ENCODE measurements at regions not wholly inside any gene's neighbourhood (a gene's known extent, or its start where the extent isn't known, plus 50 kb on each side); places are given as distances from the start of the nearest gene placed in this dataset.

- TF ChIP-seq SPI1 (IDR thresholded peaks at IDR 0.05; ENCODE audit: borderline replicate concordance, low read depth) (no peak), POLR2AphosphoS5 (IDR thresholded peaks at IDR 0.05; ENCODE audit: low read depth) (no peak), GABPA (IDR thresholded peaks at IDR 0.05; ENCODE audit: low read depth) (no peak)
- TF ChIP-seq, protein P1, sequence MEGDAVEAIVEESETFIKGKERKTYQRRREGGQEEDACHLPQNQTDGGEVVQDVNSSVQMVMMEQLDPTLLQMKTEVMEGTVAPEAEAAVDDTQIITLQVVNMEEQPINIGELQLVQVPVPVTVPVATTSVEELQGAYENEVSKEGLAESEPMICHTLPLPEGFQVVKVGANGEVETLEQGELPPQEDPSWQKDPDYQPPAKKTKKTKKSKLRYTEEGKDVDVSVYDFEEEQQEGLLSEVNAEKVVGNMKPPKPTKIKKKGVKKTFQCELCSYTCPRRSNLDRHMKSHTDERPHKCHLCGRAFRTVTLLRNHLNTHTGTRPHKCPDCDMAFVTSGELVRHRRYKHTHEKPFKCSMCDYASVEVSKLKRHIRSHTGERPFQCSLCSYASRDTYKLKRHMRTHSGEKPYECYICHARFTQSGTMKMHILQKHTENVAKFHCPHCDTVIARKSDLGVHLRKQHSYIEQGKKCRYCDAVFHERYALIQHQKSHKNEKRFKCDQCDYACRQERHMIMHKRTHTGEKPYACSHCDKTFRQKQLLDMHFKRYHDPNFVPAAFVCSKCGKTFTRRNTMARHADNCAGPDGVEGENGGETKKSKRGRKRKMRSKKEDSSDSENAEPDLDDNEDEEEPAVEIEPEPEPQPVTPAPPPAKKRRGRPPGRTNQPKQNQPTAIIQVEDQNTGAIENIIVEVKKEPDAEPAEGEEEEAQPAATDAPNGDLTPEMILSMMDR (IDR thresholded peaks at IDR 0.05; ENCODE audit: insufficient read depth, low read length), result no peak
- TF ChIP-seq, protein P2, sequence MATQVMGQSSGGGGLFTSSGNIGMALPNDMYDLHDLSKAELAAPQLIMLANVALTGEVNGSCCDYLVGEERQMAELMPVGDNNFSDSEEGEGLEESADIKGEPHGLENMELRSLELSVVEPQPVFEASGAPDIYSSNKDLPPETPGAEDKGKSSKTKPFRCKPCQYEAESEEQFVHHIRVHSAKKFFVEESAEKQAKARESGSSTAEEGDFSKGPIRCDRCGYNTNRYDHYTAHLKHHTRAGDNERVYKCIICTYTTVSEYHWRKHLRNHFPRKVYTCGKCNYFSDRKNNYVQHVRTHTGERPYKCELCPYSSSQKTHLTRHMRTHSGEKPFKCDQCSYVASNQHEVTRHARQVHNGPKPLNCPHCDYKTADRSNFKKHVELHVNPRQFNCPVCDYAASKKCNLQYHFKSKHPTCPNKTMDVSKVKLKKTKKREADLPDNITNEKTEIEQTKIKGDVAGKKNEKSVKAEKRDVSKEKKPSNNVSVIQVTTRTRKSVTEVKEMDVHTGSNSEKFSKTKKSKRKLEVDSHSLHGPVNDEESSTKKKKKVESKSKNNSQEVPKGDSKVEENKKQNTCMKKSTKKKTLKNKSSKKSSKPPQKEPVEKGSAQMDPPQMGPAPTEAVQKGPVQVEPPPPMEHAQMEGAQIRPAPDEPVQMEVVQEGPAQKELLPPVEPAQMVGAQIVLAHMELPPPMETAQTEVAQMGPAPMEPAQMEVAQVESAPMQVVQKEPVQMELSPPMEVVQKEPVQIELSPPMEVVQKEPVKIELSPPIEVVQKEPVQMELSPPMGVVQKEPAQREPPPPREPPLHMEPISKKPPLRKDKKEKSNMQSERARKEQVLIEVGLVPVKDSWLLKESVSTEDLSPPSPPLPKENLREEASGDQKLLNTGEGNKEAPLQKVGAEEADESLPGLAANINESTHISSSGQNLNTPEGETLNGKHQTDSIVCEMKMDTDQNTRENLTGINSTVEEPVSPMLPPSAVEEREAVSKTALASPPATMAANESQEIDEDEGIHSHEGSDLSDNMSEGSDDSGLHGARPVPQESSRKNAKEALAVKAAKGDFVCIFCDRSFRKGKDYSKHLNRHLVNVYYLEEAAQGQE (IDR thresholded peaks at IDR 0.05; ENCODE audit: insufficient replicate concordance, low read depth), result no peak
- no peaks in the 10 kb centered on the region for H3K27me3 ChIP-seq (ENCODE audit: insufficient read depth, poor library complexity, severe bottlenecking)
- no peak overlapping the region for H3K27ac ChIP-seq (replicated peaks)
- no peak for DNase-seq (ENCODE audit: low read depth in 1 of 2, low spot score in 1 of 2)
- no peak overlapping the region for H3K4me3 ChIP-seq (replicated peaks; ENCODE audit: insufficient read depth, low read length)
Measured at GRCh38 chr7:25998499-25998898, 153.5 kb upstream of the NFE2L3 start.

DNA sequence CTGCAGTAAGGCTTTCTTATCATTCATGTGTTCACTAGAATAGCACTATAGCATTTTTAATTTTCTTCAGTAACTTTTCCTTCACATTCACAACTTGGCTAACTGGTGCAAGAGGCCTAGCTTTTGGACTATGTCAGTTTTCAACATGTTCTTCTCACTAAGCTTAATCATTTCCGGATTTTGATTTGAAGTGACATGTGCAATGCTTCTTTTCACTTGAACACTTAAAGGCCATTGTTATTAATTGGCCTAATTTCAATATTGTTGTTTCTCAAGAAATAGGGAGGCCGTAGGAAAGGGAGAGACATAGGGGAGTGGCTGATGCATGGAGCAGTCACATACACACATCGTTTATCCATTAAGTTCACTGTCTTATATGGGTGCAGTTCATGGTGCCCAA lies 151.2 kb upstream of the NFE2L3 start:
- no peaks in the 10 kb centered on the region for H3K27me3 ChIP-seq (ENCODE audit: insufficient read depth, poor library complexity, severe bottlenecking)
- TF ChIP-seq GABPA (IDR thresholded peaks at IDR 0.05; ENCODE audit: low read depth) (no peak), SPI1 (IDR thresholded peaks at IDR 0.05; ENCODE audit: borderline replicate concordance, low read depth) (no peak), POLR2AphosphoS5 (IDR thresholded peaks at IDR 0.05; ENCODE audit: low read depth) (no peak)
- TF ChIP-seq, protein P2 (IDR thresholded peaks at IDR 0.05; ENCODE audit: insufficient replicate concordance, low read depth), result no peak
- TF ChIP-seq, protein P1 (IDR thresholded peaks at IDR 0.05; ENCODE audit: insufficient read depth, low read length), result no peak
- no peak overlapping the region for H3K4me3 ChIP-seq (replicated peaks; ENCODE audit: insufficient read depth, low read length)
- DNase-seq (ENCODE audit: low read depth in 1 of 2, low spot score in 1 of 2), result no peak
- H3K27ac ChIP-seq (replicated peaks), result no peak overlapping the region

DNA sequence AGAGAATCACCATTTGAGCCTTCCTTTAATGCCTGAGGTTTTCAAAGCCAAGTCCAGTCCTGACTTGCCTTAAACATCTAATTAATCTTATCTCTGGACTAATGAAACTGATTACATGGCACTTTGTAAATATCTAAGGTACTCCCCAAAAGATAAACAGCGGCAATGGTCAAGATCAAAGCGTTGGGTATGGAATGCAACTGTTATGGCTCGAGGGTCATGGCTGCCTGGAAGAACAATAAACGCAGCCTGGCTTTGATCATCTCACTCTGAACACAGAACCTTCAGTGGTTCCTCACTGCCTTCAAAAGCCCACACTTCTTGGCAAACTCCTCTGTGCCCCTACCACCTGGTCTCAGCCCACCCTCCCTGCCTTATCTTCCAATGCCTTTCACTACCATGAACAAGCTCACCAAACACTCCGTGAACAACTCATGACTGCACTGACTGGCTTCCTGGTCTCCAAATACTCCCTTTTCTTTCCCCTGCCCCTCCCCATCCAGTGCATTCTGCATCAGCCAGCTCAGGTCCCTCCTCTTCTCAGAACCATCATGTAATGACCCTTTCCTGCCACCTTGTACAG lies 150.2 kb upstream of the NFE2L3 start:
- Histone ChIP-seq H3K27me3 (ENCODE audit: insufficient read depth, poor library complexity, severe bottlenecking) (no peaks in the 10 kb centered on the region), H3K4me3 (replicated peaks; ENCODE audit: insufficient read depth, low read length) (no peak overlapping the region), H3K27ac (replicated peaks) (no peak overlapping the region)
- DNase-seq (ENCODE audit: low read depth in 1 of 2, low spot score in 1 of 2), result no peak
- TF ChIP-seq, protein P2 (IDR thresholded peaks at IDR 0.05; ENCODE audit: insufficient replicate concordance, low read depth), result no peak
- TF ChIP-seq POLR2AphosphoS5 (IDR thresholded peaks at IDR 0.05; ENCODE audit: low read depth), result no peak
- TF ChIP-seq, protein P1 (IDR thresholded peaks at IDR 0.05; ENCODE audit: insufficient read depth, low read length), result no peak
- no peak for TF ChIP-seq GABPA (IDR thresholded peaks at IDR 0.05; ENCODE audit: low read depth)
- TF ChIP-seq SPI1 (IDR thresholded peaks at IDR 0.05; ENCODE audit: borderline replicate concordance, low read depth), result no peak

All from HL-60 (cell line).